ENCODE measurements at regions not wholly inside any gene's neighbourhood (a gene's known extent, or its start where the extent isn't known, plus 50 kb on each side); places are given as distances from the start of the nearest gene placed in this dataset.

DNA sequence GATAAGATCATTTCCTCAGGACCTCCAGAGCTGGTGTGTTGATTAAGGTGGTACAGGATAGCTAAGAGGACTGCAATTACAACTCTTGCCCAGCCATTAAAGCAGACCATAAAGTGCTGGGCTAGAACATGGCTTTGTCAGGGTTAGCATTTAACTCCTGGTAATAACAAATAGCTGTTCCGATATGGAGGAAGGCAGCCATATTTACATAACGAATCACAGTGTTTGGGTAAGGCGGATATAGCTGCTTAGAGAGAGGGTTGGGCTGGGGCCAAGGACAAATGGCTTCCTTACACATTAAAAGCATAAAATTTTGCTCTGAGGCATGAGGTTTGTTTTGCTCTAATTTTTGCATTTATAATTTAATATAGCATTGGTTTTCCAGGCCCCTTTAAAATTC, 297.7 kb upstream of the DDHD1 start:
- Histone ChIP-seq H3K27ac (replicated peaks) (no peak overlapping the region), H3K36me3 (no peaks in the 10 kb centered on the region), H3K27me3 (ENCODE audit: low read depth) (no peaks in the 10 kb centered on the region), H3K9me3 (replicated peaks) (no peaks in the 10 kb centered on the region), H3K4me3 (no peak overlapping the region), H3K4me1 (no peaks in the 10 kb centered on the region)
- no peak for DNase-seq
- TF ChIP-seq, protein P1, sequence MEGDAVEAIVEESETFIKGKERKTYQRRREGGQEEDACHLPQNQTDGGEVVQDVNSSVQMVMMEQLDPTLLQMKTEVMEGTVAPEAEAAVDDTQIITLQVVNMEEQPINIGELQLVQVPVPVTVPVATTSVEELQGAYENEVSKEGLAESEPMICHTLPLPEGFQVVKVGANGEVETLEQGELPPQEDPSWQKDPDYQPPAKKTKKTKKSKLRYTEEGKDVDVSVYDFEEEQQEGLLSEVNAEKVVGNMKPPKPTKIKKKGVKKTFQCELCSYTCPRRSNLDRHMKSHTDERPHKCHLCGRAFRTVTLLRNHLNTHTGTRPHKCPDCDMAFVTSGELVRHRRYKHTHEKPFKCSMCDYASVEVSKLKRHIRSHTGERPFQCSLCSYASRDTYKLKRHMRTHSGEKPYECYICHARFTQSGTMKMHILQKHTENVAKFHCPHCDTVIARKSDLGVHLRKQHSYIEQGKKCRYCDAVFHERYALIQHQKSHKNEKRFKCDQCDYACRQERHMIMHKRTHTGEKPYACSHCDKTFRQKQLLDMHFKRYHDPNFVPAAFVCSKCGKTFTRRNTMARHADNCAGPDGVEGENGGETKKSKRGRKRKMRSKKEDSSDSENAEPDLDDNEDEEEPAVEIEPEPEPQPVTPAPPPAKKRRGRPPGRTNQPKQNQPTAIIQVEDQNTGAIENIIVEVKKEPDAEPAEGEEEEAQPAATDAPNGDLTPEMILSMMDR (IDR thresholded peaks at IDR 0.05; ENCODE audit: borderline replicate concordance): no peak
- intact Hi-C loops (cut with micrococcal nuclease): no loop called here

DNA sequence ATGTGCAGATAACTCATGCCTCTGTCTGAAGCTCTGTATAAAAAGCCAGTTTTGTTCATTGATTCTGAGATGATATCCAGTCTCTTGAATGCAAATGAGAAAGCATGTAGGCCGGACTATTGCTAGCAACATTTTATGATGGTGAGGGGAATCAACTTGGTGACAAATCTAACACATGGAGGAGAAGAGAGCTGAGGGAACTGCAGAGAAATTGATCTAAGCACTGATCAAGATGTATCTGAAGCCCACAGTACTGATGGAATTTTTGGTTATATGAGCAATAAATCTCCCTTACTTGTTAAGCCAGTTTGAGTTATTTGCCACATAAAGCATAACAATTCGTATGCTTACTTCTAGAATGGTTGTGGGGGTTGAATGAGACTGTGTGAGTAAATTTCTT, 295.6 kb upstream of the DDHD1 start:
- H3K27ac ChIP-seq (replicated peaks): no peak overlapping the region
- DNase-seq: no peak
- TF ChIP-seq, protein P1 (IDR thresholded peaks at IDR 0.05; ENCODE audit: borderline replicate concordance): no peak
- H3K27me3 ChIP-seq (ENCODE audit: low read depth): no peaks in the 10 kb centered on the region
- H3K9me3 ChIP-seq (replicated peaks): no peaks in the 10 kb centered on the region
- intact Hi-C loops (cut with micrococcal nuclease): no loop called here
- no peak overlapping the region for H3K4me3 ChIP-seq
- H3K36me3 ChIP-seq: no peaks in the 10 kb centered on the region
- no peaks in the 10 kb centered on the region for H3K4me1 ChIP-seq

DNA sequence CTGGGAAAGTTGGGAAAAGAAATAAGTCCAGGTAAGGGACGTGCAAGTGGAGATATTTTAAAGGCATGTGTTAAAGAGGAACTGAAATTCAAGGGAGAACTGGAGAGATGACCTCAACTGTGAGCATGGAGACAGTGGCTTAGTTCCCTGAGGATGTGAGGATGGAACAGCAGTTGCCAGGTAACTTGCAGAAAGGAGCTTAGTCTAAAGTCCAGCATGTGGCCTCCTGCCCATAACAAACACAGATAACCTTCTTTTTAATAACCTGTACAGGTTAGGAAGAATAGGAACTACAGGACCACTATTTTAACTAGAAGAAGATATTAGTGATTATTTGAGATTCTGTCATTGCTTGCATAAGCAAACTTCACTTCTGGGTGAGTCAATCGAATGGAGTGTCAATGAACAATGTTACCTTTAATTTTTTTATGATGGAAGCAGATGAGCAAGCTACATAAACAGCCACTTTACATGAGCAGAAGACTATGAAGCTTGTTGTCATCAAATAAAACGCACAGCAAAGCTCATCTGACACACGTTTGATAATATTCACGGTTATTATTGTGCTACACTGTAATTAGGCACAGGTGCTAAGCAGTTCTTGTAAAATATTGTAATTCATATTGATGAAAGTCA, 291.7 kb upstream of the DDHD1 start:
- Histone ChIP-seq H3K4me3 (no peak overlapping the region), H3K36me3 (no peaks in the 10 kb centered on the region), H3K9me3 (replicated peaks) (no peaks in the 10 kb centered on the region), H3K27me3 (ENCODE audit: low read depth) (no peaks in the 10 kb centered on the region), H3K4me1 (no peaks in the 10 kb centered on the region), H3K27ac (replicated peaks) (no peak overlapping the region)
- TF ChIP-seq, protein P1 (IDR thresholded peaks at IDR 0.05; ENCODE audit: borderline replicate concordance): no peak
- intact Hi-C loops (cut with micrococcal nuclease): no loop called here
- DNase-seq: no peak

DNA sequence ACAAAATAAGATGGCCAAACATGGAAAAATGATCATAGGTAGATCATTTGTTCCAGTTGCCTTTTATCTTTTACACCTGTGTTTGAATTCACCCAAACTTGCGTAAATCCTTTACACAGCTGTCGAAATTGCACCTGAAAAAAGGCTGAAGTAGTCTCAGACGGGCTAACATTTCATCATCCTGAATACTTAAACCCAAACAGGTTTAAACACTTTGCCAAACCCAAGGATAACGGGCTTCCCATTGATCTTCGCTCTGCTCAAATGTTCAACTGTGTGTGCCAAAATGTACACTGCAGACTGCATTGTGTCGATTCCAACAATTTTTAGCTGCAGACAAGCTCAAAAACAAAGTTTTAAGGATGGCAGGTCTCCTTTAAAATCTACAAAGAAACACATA, 288.7 kb upstream of the DDHD1 start:
- no peaks in the 10 kb centered on the region for H3K4me1 ChIP-seq
- no peak overlapping the region for H3K4me3 ChIP-seq
- DNase-seq: no peak
- no peaks in the 10 kb centered on the region for H3K36me3 ChIP-seq
- no peak overlapping the region for H3K27ac ChIP-seq (replicated peaks)
- intact Hi-C loops (cut with micrococcal nuclease): no loop called here
- no peaks in the 10 kb centered on the region for H3K27me3 ChIP-seq (ENCODE audit: low read depth)
- no peaks in the 10 kb centered on the region for H3K9me3 ChIP-seq (replicated peaks)
- TF ChIP-seq, protein P1 (IDR thresholded peaks at IDR 0.05; ENCODE audit: borderline replicate concordance): no peak

DNA sequence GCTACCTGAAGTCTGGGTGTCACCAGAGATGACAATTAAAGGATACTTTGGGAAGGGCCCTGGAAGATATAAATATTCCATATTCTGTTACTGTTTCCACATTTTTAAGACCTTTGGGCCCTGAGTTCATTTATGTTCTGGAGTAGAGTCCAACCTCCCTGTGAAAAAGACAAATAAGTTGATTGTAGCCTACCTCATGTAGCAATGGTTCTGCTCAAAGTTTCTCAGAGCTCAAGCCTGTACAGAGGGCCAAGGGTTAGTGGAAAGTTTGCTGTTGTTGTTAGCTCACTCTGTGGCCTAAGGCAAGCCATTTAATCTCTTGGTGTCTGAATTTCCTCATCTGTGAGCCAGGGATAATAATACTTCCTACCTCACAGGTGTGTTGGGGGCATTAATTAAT, 284.7 kb upstream of the DDHD1 start:
- no peak overlapping the region for H3K4me3 ChIP-seq
- no peaks in the 10 kb centered on the region for H3K36me3 ChIP-seq
- H3K27ac ChIP-seq (replicated peaks): no peak overlapping the region
- H3K9me3 ChIP-seq (replicated peaks): no peaks in the 10 kb centered on the region
- intact Hi-C loops (cut with micrococcal nuclease): no loop called here
- DNase-seq: no peak
- H3K27me3 ChIP-seq (ENCODE audit: low read depth): no peaks in the 10 kb centered on the region
- H3K4me1 ChIP-seq: no peaks in the 10 kb centered on the region
- TF ChIP-seq, protein P1 (IDR thresholded peaks at IDR 0.05; ENCODE audit: borderline replicate concordance): no peak

Data from left ventricle myocardium inferior (tissue), 1 donor.